ENCODE measurements at regions not wholly inside any gene's neighbourhood (a gene's known extent, or its start where the extent isn't known, plus 50 kb on each side); places are given as distances from the start of the nearest gene placed in this dataset.
"Not testable (repeated sequence)": the region's sequence is repeated elsewhere in the genome, so short reads cannot be mapped to it uniquely, and the experiment has no call there.

DNA sequence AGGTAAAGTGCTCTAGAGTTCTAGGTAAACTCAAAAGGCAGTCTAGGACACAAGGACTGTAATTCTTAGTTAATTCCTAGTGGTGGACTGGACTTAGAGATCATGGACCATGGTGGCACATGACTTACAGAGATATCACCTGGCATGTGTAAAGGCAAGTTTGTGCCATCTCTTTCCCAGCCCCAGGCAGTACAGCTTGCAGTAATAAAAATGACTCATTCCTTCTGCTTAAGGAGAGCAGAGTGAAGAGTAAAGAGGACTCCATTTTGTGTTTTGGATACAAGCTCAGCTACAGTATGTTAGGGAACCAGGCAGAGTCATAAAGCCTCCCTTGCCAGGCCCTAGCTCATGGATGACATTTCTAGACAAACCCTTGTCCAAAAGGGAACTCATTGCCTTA, 629.9 kb downstream of the JRKL start:
- H3K4me3 ChIP-seq: no peak overlapping the region
- H3K9me3 ChIP-seq: no peaks in the 10 kb centered on the region
- H3K27me3 ChIP-seq: no peaks in the 10 kb centered on the region
- DNase-seq: no peak
- no peaks in the 10 kb centered on the region for H3K36me3 ChIP-seq

DNA sequence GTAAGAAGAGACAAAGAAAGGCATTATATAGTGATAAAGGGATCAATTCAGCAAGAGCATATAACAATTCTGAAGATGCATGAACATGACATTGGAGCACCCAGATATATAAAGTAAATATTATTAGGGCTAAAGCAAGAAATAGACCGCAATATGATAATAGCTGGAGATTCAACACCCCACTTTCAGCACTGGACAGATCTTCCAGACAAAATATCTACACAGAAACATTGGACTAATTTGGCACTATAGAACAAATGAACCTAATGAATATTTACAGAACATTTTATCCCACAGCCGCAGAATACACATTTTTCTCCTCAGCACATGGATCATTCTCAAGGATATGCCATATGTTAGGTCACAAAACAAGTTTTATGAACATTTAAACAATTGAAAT, 633.1 kb downstream of the JRKL start:
- H3K36me3 ChIP-seq: no peaks in the 10 kb centered on the region
- no peak overlapping the region for H3K4me3 ChIP-seq
- H3K9me3 ChIP-seq: no peaks in the 10 kb centered on the region
- no peaks in the 10 kb centered on the region for H3K27me3 ChIP-seq
- no peak for DNase-seq

DNA sequence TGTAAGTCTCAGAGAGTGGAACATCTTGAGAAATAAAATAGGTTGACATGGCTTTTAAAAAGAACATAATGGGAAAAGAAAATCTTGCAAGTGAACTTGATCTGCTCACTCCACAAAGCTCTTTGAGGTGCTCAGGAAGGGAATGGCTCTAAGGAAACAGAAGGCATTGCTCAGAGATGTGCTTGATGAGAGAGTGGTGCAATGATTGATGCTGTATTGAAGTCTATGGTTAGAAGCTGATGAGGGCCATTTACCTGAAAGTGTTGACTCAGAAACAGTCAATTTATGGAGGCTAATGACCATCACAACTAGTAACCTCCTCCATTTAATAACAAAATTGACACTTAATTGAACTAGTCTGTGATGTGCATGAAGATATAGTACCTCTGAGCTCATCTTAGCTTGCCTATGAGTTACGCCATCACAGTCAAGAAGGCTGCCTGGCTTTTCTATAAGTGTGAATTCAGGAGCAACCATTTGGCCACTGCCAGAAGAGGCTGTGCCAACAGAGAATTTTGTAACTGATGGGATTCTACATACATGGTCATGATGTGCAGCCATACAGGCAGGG, 639.1 kb downstream of the JRKL start:
- H3K36me3 ChIP-seq: no peaks in the 10 kb centered on the region
- DNase-seq: no peak
- no peak overlapping the region for H3K4me3 ChIP-seq
- H3K27me3 ChIP-seq: no peaks in the 10 kb centered on the region
- H3K9me3 ChIP-seq: no peaks in the 10 kb centered on the region

DNA sequence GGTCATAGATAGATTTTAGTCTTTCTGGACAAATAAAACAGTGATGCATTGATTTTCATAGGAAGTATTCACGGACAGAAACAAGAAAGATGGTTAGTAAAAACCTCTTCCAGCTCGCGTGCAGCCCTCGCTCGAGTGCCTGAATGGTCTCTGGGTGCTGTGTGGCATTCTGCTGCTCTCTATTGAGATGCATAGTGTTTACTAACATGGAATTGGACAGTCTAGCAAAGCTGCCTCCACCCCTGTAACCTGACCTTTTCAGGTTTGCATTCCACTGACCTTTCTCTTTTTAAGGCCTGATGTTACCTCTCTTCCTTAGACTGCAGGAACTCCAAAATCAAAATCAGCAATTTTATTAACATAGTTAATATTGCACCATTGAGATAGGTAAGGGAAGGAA, 643.4 kb downstream of the JRKL start:
- Histone ChIP-seq H3K27me3 (no peaks in the 10 kb centered on the region), H3K4me3 (no peak overlapping the region), H3K36me3 (no peaks in the 10 kb centered on the region)

DNA sequence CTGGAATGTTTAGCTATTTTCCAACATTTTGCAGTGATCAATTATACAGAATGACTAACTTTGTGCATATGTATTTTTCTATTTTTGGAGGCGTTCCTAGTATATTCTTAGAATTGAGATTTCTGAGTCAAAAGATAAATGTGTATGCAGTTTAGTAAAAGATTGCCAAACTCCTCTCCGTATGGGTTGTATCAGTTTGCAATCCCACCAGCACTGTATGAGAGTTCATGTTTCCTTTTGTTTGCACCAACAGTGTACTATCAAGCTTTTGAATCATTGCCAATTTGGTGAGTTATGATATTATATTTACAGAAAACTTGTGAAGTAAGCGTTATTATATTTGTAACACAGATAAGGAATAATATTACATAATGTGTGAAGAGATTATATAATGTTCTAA, 658.7 kb downstream of the JRKL start:
- H3K36me3 ChIP-seq: no peaks in the 10 kb centered on the region
- H3K27me3 ChIP-seq: no peaks in the 10 kb centered on the region
- DNase-seq: no peak
- no peak overlapping the region for H3K4me3 ChIP-seq
- no peaks in the 10 kb centered on the region for H3K9me3 ChIP-seq

More for the DNA sequence above, 643.4 kb downstream of the JRKL start:
- no peaks in the 10 kb centered on the region for H3K9me3 ChIP-seq
- no peak for DNase-seq

DNA sequence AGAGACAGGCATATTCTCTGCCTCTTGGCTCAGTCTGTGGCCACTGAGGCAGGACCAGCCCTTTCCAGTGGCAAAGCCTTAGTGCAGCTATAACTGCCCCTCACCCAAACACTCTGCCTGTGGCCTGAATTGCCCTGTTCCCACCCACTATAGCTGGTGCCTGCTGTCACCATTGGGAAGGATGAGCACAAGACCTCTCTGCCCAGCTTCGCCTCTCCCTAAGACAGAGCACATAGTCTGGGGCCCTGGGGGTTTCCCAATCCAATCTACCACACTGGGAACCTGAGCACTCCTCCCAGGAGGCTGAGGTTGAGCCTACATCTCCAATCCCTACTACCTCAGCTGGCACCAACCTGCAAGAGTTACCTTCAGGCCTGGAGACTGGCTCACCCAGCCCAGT, 670.4 kb downstream of the JRKL start:
- Histone ChIP-seq H3K4me3 (no peak overlapping the region), H3K27me3 (no peaks in the 10 kb centered on the region), H3K9me3 (no peaks in the 10 kb centered on the region), H3K36me3 (no peaks in the 10 kb centered on the region)
- DNase-seq: no peak

DNA sequence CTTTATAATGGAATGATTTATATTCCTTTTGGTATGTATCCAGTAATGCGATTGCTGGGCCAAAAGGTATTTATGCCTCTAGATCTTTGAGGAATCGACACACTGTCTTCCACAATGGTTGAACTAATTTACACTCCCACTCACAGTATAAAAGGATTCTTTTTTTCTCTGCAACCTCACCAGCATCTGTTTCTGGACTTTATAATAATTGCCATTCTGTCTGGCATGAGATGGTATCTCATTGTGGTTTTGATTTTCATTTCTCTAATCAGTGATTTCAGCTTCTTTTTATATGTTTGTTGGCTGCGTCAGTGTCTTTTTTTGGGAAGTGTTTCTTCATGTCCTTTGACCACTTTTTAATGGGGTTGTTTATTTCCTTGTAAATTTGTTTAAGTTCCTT, 679.3 kb downstream of the JRKL start:
- no peaks in the 10 kb centered on the region for H3K27me3 ChIP-seq
- DNase-seq: no peak
- no peaks in the 10 kb centered on the region for H3K36me3 ChIP-seq
- peaks cover 5% of the 10 kb centered on the region; the same call in 1 of the 2 replicates for H3K9me3 ChIP-seq
- H3K4me3 ChIP-seq: no peak overlapping the region

DNA sequence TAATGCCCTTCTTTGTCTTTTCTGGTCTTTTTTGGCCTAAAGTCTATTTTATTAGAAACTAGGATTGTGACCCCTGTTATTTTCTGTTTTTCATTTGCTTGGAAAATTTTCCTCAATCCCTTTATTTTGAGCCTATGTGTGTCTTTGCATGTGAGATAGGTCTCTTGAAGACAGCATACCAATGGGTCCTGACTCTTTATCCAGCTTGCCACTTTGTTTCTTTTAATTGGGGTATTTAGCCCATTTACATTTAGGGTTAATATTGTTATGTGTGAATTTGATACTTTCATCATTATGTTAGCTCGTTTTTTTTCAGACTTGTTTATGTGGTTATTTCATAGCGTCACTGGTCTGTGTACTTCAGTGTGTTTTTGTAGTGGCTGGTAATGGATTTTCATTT, 682.6 kb downstream of the JRKL start:
- DNase-seq: no peak
- H3K9me3 ChIP-seq: peaks cover 5% of the 10 kb centered on the region; the same call in 1 of the 2 replicates
- no peak overlapping the region for H3K4me3 ChIP-seq
- no peaks in the 10 kb centered on the region for H3K36me3 ChIP-seq
- H3K27me3 ChIP-seq: no peaks in the 10 kb centered on the region

DNA sequence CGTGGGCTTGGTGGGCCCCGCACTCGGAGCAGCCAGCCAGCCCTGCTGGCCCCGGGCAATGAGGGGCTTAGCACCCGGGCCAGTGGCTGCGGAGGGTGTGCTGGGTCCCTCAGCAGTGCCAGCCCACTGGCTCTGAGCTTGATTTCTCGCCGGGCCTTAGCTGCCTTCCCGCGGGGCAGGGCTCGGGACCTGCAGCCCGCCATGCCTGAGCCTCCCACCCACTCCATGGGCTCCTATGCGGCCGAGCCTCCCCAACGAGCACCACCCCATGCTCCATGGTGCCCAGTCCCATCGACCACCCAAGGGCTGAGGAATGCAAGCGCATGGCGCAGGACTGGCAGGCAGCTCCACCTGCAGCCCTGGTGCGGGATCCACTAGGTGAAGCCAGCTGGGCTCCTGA, 686.9 kb downstream of the JRKL start:
- H3K9me3 ChIP-seq, H3K27me3 ChIP-seq, DNase-seq, H3K36me3 ChIP-seq, H3K4me3 ChIP-seq: not testable (repeated sequence)

DNA sequence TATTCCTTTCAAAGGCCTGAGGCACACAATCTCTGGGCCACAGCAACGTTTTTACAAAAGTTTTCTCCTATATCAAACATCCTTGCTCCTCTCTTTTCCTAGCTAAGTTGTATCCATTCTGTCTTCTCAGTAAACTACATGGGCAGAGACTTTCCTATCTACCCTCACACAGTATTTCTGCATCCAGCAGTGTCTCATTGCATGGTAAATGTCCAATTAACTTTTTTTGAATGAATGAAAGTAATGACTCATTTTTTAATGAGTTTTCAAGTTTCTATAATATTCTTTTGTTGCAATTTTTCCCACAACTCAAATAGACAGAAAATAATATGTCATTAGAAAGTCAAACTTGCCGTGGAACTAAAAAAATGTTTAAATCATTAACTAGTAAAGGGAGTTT, 688.6 kb downstream of the JRKL start:
- no peak for DNase-seq
- Histone ChIP-seq H3K27me3 (no peaks in the 10 kb centered on the region), H3K36me3 (no peaks in the 10 kb centered on the region), H3K9me3 (no peaks in the 10 kb centered on the region), H3K4me3 (no peak overlapping the region)

DNA sequence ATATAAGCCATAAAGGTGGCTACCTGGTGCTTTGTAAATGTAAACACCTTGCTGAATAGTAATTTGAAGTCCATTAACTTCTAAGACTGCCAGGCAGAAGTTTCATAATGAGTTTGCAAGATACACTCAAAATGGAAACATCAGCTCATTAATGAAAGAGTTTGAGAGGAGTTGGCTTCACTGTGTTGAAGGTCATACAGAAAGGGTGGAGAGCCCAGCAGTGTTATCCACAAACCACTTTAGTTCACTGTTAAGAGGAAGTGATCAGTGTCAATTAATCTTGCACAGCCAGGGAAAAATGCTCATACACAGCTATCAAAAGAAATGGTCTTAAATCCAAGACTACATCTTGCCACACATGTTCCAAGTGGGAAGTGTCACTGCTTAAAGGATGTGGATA, 689.4 kb downstream of the JRKL start:
- H3K36me3 ChIP-seq: no peaks in the 10 kb centered on the region
- no peaks in the 10 kb centered on the region for H3K27me3 ChIP-seq

DNA sequence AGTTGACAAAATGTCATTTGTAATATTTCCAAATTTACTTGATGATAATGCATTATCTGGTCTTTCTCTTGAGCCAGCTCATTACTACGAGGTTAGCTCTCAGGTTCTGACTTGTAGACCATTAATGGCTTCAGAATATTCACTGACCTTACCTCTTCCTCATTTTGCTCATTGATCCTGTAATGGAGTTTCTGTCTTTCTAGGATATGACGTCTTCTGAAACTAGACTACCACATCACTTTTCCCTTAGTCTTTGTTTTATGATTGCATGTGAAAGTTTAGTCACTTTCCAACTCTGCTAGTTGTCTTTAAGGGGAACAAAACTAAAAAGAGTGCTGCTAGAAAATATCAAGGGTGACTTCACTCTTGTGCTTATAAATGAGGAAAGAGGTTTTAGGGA, 697.6 kb downstream of the JRKL start:
- Histone ChIP-seq H3K36me3 (no peaks in the 10 kb centered on the region), H3K4me3 (no peak overlapping the region), H3K9me3 (no peaks in the 10 kb centered on the region), H3K27me3 (no peaks in the 10 kb centered on the region)
- DNase-seq: no peak

More for the DNA sequence above, 689.4 kb downstream of the JRKL start:
- no peaks in the 10 kb centered on the region for H3K9me3 ChIP-seq
- DNase-seq: no peak
- no peak overlapping the region for H3K4me3 ChIP-seq

DNA sequence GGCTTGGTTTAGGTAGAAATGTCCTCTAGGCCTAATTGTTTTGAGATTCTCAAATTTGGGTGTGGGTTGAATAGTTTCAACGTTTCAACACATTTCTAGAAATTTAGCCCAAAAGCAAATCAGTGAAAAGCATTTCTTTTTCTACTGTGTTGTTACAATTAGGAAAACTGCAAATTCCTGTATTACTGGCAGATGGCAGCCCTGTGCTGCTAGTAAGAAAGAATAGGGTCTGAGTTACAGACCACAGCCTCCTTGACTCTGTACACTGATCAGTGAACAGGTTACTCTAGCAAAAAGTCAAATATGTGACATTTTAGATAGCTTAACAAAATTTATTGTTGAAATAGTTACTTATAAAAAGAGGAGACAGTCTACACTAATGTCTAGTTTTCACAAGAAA, 703.0 kb downstream of the JRKL start:
- Histone ChIP-seq H3K4me3 (no peak overlapping the region), H3K27me3 (no peaks in the 10 kb centered on the region), H3K9me3 (no peaks in the 10 kb centered on the region), H3K36me3 (no peaks in the 10 kb centered on the region)
- DNase-seq: no peak

DNA sequence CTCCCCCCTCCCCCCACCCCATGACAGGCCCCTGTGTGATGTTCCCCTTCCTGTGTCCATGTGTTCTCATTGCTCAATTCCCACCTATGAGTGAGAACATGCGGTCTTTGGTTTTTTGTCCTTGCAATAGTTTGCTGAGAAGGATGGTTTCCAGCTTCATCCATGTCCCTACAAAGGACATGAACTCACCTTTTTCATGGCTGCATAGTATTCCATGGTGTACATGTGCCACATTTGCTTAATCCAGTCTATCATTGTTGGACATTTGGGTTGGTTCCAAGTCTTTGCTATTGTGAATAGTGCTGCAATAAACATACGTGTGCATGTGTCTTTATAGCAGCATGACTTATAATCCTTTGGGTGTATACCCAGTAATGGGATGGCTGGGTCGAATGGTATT, 712.4 kb downstream of the JRKL start:
- not testable (repeated sequence) for DNase-seq, H3K4me3 ChIP-seq, H3K36me3 ChIP-seq, H3K9me3 ChIP-seq, H3K27me3 ChIP-seq

DNA sequence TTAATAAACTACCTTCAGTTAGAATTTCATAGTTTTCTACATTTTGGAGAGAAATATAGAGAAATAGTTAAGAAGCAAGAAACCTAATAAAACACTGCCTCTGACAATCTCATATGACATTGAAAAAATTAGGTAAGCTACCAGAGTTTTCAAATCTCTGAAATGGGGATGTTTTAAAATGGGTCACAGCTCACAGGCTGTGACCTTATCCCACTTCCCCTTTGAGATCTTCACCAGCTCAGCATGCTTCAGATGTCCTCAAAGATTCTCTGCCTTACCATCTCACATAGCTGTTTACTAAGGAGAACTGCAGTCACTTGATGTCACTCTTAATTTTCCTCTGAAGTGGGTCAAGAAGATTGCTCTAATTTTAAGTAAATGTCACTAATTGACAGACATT, 717.8 kb downstream of the JRKL start:
- no peak overlapping the region for H3K4me3 ChIP-seq
- H3K36me3 ChIP-seq: no peaks in the 10 kb centered on the region
- no peak for DNase-seq
- no peaks in the 10 kb centered on the region for H3K27me3 ChIP-seq
- no peaks in the 10 kb centered on the region for H3K9me3 ChIP-seq

DNA sequence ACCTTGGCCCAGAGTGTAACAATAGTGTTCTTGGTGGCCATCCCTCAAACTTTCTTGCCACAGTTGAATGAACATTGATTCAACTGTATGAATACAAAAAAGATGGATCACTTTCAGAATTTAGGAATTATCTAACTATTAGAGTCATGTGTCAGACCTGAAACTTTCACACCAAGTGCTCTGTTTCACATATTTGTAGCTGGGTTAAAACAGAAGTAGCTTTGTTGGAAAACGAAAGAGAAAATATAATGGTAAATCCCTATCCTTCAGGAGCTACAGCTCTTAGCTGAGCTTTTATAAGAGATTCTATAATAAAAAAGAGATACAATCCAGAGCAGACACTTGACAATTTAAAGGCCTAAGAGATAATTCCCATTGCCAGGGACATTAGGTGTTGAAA, 719.3 kb downstream of the JRKL start:
- H3K4me3 ChIP-seq: no peak overlapping the region
- H3K9me3 ChIP-seq: no peaks in the 10 kb centered on the region
- no peaks in the 10 kb centered on the region for H3K27me3 ChIP-seq
- DNase-seq: no peak
- no peaks in the 10 kb centered on the region for H3K36me3 ChIP-seq

DNA sequence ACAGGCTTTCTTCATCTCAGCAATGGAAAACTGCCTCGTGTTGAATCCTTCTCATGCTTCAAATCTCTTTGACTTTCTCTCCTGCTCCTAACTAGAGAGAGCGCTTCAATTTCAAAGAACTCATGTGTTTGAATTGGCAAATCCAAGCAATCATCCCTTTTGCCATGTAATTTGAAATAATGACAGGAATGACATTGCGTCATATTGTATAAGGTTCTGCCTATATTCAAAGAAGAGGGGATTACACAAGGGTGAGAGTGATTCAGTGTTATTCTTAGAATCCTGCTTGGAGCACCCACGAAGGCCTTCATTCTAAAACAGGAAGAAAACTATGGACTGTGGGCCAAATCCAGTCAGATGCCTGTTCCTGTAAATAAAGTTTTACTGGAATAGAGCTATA, 720.6 kb downstream of the JRKL start:
- H3K4me3 ChIP-seq: no peak overlapping the region

DNA sequence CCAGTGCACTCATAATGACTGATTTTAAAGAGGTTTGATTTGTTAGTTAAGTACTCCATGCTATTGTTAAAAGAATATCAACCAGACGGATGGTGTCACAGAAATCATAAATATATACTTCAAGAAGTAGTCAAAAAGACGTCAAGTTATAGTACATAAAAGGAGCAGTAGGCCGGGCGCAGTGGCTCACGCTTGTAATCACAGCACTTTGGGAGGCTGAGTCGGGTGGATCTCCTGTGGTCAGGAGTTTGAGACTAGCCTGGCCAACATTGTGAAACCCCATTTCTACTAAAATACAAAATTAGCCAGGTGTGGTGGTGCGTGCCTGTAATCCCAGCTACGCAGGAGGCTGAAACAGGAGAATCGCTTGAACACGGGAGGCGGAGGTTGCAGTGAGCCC, 721.7 kb downstream of the JRKL start:
- Histone ChIP-seq H3K27me3 (no peaks in the 10 kb centered on the region), H3K36me3 (no peaks in the 10 kb centered on the region), H3K4me3 (no peak overlapping the region), H3K9me3 (no peaks in the 10 kb centered on the region)
- DNase-seq: no peak

More for the DNA sequence above, 720.6 kb downstream of the JRKL start:
- no peaks in the 10 kb centered on the region for H3K36me3 ChIP-seq
- no peaks in the 10 kb centered on the region for H3K9me3 ChIP-seq
- DNase-seq: no peak
- no peaks in the 10 kb centered on the region for H3K27me3 ChIP-seq

DNA sequence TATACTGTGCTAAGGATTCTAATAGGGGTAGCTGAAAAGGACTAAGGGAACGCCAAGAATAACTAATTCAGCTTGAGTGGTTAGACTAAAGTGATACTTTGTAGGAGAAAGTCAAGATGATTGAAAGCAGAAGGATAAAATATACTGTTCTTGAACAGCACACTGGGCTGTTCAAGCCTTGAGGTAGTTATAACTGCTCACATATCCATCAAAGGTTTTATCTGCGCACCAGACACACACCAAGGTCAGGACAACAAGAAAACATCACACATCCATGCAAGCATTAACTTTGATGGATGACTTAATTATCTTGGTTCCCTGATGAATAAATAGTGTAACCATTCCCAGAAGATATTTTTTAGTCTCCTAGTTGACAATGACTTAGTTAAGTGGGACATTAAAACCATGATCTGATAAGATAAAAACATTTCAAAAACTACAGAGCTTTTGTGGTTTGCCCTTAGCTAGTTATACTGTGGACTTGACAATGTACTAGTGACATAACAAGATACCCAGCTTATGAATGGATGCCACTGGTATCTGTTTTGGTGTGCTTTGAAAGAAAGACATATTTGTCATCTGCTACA, 728.9 kb downstream of the JRKL start:
- Histone ChIP-seq H3K27me3 (no peaks in the 10 kb centered on the region), H3K9me3 (no peaks in the 10 kb centered on the region), H3K36me3 (no peaks in the 10 kb centered on the region), H3K4me3 (no peak overlapping the region)
- no peak for DNase-seq
